ENCODE measurements at regions not wholly inside any gene's neighbourhood (a gene's known extent, or its start where the extent isn't known, plus 50 kb on each side); places are given as distances from the start of the nearest gene placed in this dataset.
A peak's percentile ranks its signal among the peaks of the same experiment; 100 is the strongest.
"Not testable (repeated sequence)": the region's sequence is repeated elsewhere in the genome, so short reads cannot be mapped to it uniquely, and the experiment has no call there.

GRCh38 chr7:114083166-114084001 lies 164.6 kb upstream of the PPP1R3A start:
- H3K4me1 ChIP-seq (ENCODE audit: insufficient read depth, low read length, severe bottlenecking): no peaks in the 10 kb centered on the region
- H3K4me2 ChIP-seq (ENCODE audit: low read length): no peak overlapping the region
- H3K27ac ChIP-seq (ENCODE audit: low read depth, low read length, poor library complexity, severe bottlenecking): no peak overlapping the region
- no peak for TF ChIP-seq EZH2 (IDR thresholded peaks at IDR 0.05; ENCODE audit: borderline replicate concordance, low read length)
- TF ChIP-seq CTCF (IDR thresholded peaks at IDR 0.05; ENCODE audit: low read length): no peak
- no peak overlapping the region for H3K9ac ChIP-seq (ENCODE audit: low read length)
- no peaks in the 10 kb centered on the region for H3K9me3 ChIP-seq (ENCODE audit: low read length)
- H3F3A ChIP-seq (ENCODE audit: insufficient read depth, low read length): no peaks in the 10 kb centered on the region
- H3K36me3 ChIP-seq (ENCODE audit: insufficient read depth, low read length): no peaks in the 10 kb centered on the region
- no peak overlapping the region for H2AFZ ChIP-seq (ENCODE audit: low read length)
- no peaks in the 10 kb centered on the region for H3K79me2 ChIP-seq (ENCODE audit: insufficient read depth, low read length)
- H3K27me3 ChIP-seq (ENCODE audit: insufficient read depth, low read length): no peaks in the 10 kb centered on the region
- H4K20me1 ChIP-seq (ENCODE audit: insufficient read depth, low read length): no peaks in the 10 kb centered on the region
- no peak overlapping the region for H3K4me3 ChIP-seq (ENCODE audit: low read depth, low read length, poor library complexity, severe bottlenecking)
- H3K9me2 ChIP-seq (ENCODE audit: low read depth, low read length): no peaks in the 10 kb centered on the region

DNA sequence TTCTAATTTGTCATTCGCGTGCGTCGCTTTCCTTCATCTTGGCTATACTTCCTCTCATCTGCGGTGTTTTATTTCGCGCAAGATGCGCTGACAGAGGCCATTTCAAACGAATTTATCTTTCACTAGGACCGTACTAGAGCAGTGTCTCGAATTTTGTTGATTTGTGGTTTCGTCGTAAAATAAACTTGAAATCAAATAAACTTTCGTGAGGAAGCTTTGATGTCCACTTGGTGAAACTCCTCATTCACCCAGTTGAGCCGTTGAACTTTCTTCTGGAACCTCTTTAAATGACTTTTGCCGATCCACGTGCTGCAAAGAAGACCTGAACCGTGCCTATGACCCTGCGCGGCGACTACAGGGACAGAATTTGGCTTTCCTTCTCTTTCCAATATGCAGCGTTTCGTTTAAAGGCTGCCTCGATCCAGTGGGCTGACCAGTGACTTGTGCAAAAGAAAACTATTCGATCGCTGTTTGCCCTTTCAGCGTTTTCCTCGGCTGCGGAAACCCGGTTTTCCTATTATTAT lies 163.9 kb upstream of the PPP1R3A start:
- Histone ChIP-seq H2AFZ (ENCODE audit: low read length) (no peak overlapping the region), H3K9me3 (ENCODE audit: low read length) (no peaks in the 10 kb centered on the region), H3K27me3 (ENCODE audit: insufficient read depth, low read length) (no peaks in the 10 kb centered on the region), H4K20me1 (ENCODE audit: insufficient read depth, low read length) (no peaks in the 10 kb centered on the region), H3K9me2 (ENCODE audit: low read depth, low read length) (no peaks in the 10 kb centered on the region), H3K79me2 (ENCODE audit: insufficient read depth, low read length) (no peaks in the 10 kb centered on the region), H3K4me1 (ENCODE audit: insufficient read depth, low read length, severe bottlenecking) (no peaks in the 10 kb centered on the region), H3K4me3 (ENCODE audit: low read depth, low read length, poor library complexity, severe bottlenecking) (no peak overlapping the region), H3K27ac (ENCODE audit: low read depth, low read length, poor library complexity, severe bottlenecking) (no peak overlapping the region), H3F3A (ENCODE audit: insufficient read depth, low read length) (no peaks in the 10 kb centered on the region), H3K4me2 (ENCODE audit: low read length) (no peak overlapping the region), H3K36me3 (ENCODE audit: insufficient read depth, low read length) (no peaks in the 10 kb centered on the region), H3K9ac (ENCODE audit: low read length) (no peak overlapping the region)
- TF ChIP-seq EZH2 (IDR thresholded peaks at IDR 0.05; ENCODE audit: borderline replicate concordance, low read length): no peak
- no peak for TF ChIP-seq CTCF (IDR thresholded peaks at IDR 0.05; ENCODE audit: low read length)

DNA sequence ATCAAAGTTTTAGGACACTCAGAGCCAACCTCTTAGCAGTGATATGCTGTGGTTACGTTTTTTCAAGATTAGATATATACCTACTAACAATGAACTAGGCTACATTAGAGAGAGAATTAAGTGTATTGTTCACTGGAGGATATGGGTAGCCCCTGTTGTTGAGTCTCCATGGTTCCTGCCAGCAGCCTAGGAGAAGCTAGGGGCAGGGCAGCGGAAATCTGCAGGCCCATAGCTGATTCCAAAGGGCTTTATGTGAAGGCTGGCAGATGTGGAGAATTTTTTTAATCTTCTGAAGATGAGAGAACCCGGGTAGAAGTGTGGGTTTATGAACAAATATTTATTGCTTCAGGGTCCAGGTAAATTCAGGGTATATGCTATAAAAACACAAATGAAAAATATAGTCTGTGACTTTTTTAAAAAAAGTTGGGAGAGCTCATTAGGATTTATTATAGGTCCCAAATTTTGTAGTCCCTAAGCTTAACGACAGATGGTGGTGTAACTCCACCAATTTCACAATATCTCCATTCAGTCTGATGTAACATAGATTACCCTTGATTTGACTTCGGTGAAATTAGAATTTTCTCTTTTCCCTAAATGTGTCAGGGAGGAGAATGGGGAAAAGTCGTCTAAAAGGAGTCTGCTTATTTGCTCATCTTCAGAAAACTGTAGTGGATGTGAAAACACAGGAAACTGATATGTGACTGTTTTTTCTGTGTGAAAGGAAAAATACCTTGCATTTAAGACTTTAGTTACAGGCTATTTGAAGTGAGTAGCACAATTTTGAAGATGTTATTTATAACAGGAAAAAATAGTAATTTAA lies 163.0 kb upstream of the PPP1R3A start:
- Histone ChIP-seq H3K27me3 (ENCODE audit: insufficient read depth, low read length) (no peaks in the 10 kb centered on the region), H3K4me2 (ENCODE audit: low read length) (no peak overlapping the region), H3K36me3 (ENCODE audit: insufficient read depth, low read length) (no peaks in the 10 kb centered on the region), H3K9me2 (ENCODE audit: low read depth, low read length) (no peaks in the 10 kb centered on the region), H3K9ac (ENCODE audit: low read length) (no peak overlapping the region), H3K4me1 (ENCODE audit: insufficient read depth, low read length, severe bottlenecking) (no peaks in the 10 kb centered on the region), H2AFZ (ENCODE audit: low read length) (no peak overlapping the region), H3K27ac (ENCODE audit: low read depth, low read length, poor library complexity, severe bottlenecking) (no peak overlapping the region), H4K20me1 (ENCODE audit: insufficient read depth, low read length) (no peaks in the 10 kb centered on the region), H3K9me3 (ENCODE audit: low read length) (no peaks in the 10 kb centered on the region), H3F3A (ENCODE audit: insufficient read depth, low read length) (no peaks in the 10 kb centered on the region), H3K79me2 (ENCODE audit: insufficient read depth, low read length) (no peaks in the 10 kb centered on the region), H3K4me3 (ENCODE audit: low read depth, low read length, poor library complexity, severe bottlenecking) (no peak overlapping the region)
- TF ChIP-seq EZH2 (IDR thresholded peaks at IDR 0.05; ENCODE audit: borderline replicate concordance, low read length) (no peak), CTCF (IDR thresholded peaks at IDR 0.05; ENCODE audit: low read length) (peak; percentile 78)

- not testable (repeated sequence) for H3K4me3 ChIP-seq (ENCODE audit: low read depth, low read length, poor library complexity, severe bottlenecking); H3K79me2 ChIP-seq (ENCODE audit: insufficient read depth, low read length); H3K9me2 ChIP-seq (ENCODE audit: low read depth, low read length); H3K9me3 ChIP-seq (ENCODE audit: low read length); H3K27me3 ChIP-seq (ENCODE audit: insufficient read depth, low read length); H3F3A ChIP-seq (ENCODE audit: insufficient read depth, low read length); H3K4me1 ChIP-seq (ENCODE audit: insufficient read depth, low read length, severe bottlenecking); H4K20me1 ChIP-seq (ENCODE audit: insufficient read depth, low read length); H3K36me3 ChIP-seq (ENCODE audit: insufficient read depth, low read length); H3K4me2 ChIP-seq (ENCODE audit: low read length); H2AFZ ChIP-seq (ENCODE audit: low read length); H3K27ac ChIP-seq (ENCODE audit: low read depth, low read length, poor library complexity, severe bottlenecking); H3K9ac ChIP-seq (ENCODE audit: low read length)
These were observed 158.3 kb upstream of the PPP1R3A start for GRCh38 chr7:114077158-114077524.
